Brain microvascular endothelial cell (primary cell): ENCODE measurements at regions not wholly inside any gene's neighbourhood (a gene's known extent, or its start where the extent isn't known, plus 50 kb on each side); places are given as distances from the start of the nearest gene placed in this dataset.

Source experiments
- DNase-seq: peaks from one replicate; pipeline ENCODE4 v3.0.0-alpha.2; 2020
- H3K27ac ChIP-seq: fragments of 250-450 bp; sonication (Bioruptor Pico); 2 replicates; pipeline ENCODE4 v1.5.1; 2020; ENCODE audit warnings: mild to moderate bottlenecking, moderate library complexity
- H3K27me3 ChIP-seq: fragments of 250-450 bp; sonication (Bioruptor Pico); replicated peaks from 2 replicates; pipeline ENCODE4 v1.5.1; 2020; ENCODE audit warnings: mild to moderate bottlenecking
- H3K36me3 ChIP-seq: fragments of 250-450 bp; sonication (Bioruptor Pico); replicated peaks from 2 replicates; pipeline ENCODE4 v1.5.1; 2020; ENCODE audit warnings: mild to moderate bottlenecking
- H3K4me3 ChIP-seq: 2 replicates; pipeline ENCODE4 v1.5.1; 2011; ENCODE audit warnings: low read depth, mild to moderate bottlenecking, control low read depth, low read length, moderate library complexity
- CTCF ChIP-seq: IDR thresholded peaks from 2 replicates; pipeline ENCODE4 v1.5.1; 2011; ENCODE audit warnings: low read depth, mild to moderate bottlenecking, moderate library complexity, low read length, control low read depth, inconsistent platforms; ENCODE audit errors: missing control alignments
- in situ Hi-C: cut with HindIII; loops from 2 replicates; pipeline ENCODE4 v1.10.0; 2017; ENCODE audit warnings: low sequenced_read_pairs, low pct_ligation_motif_present

GRCh38 chr17:69815406-69815805 is 259.6 kb upstream of the KCNJ16 start:
- Histone ChIP-seq H3K27me3 (no peaks in the 10 kb centered on the region), H3K36me3 (no peaks in the 10 kb centered on the region), H3K27ac (no peak overlapping the region), H3K4me3 (no peak overlapping the region)
- DNase-seq: no peak
- in situ Hi-C loops: no loop called here
- no peak for TF ChIP-seq CTCF

GRCh38 chr17:69818467-69818866 is 256.6 kb upstream of the KCNJ16 start:
- H3K36me3 ChIP-seq: no peaks in the 10 kb centered on the region
- DNase-seq: peak; percentile 23
- H3K27ac ChIP-seq: no peak overlapping the region
- TF ChIP-seq CTCF: no peak
- H3K4me3 ChIP-seq: no peak overlapping the region
- H3K27me3 ChIP-seq: no peaks in the 10 kb centered on the region
- in situ Hi-C loops: no loop called here

GRCh38 chr17:69819316-69820087 is 255.5 kb upstream of the KCNJ16 start:
- DNase-seq: no peak
- Histone ChIP-seq H3K4me3 (no peak overlapping the region), H3K36me3 (no peaks in the 10 kb centered on the region), H3K27me3 (no peaks in the 10 kb centered on the region), H3K27ac (no peak overlapping the region)
- in situ Hi-C loops: no loop called here
- TF ChIP-seq CTCF: no peak

- in situ Hi-C loops: no loop called here
- no peak overlapping the region for H3K4me3 ChIP-seq
- DNase-seq: no peak
- no peaks in the 10 kb centered on the region for H3K27me3 ChIP-seq
- H3K36me3 ChIP-seq: no peaks in the 10 kb centered on the region
- TF ChIP-seq CTCF: no peak
- H3K27ac ChIP-seq: no peak overlapping the region
These were observed 254.1 kb upstream of the KCNJ16 start for GRCh38 chr17:69820876-69821473.

- in situ Hi-C loops: no loop called here
- Histone ChIP-seq H3K27ac (no peak overlapping the region), H3K27me3 (no peaks in the 10 kb centered on the region), H3K4me3 (no peak overlapping the region), H3K36me3 (no peaks in the 10 kb centered on the region)
- no peak for DNase-seq
- TF ChIP-seq CTCF: no peak
These were observed 252.6 kb upstream of the KCNJ16 start for GRCh38 chr17:69822314-69822875.
